GM12891 (cell line): ENCODE measurements at regions not wholly inside any gene's neighbourhood (a gene's known extent, or its start where the extent isn't known, plus 50 kb on each side); places are given as distances from the start of the nearest gene placed in this dataset.

Source experiments
- POLR2A ChIP-seq: IDR thresholded peaks from 2 replicates; pipeline ENCODE4 v1.6.1; 2011; ENCODE audit warnings: low read depth, low read length, control low read depth
- POLR2AphosphoS5 ChIP-seq: IDR thresholded peaks from 2 replicates; pipeline ENCODE4 v1.6.1; 2011; ENCODE audit warnings: low read depth, low read length, control low read depth
- SPI1 ChIP-seq: IDR thresholded peaks from 2 replicates; pipeline ENCODE4 v1.6.1; 2011; ENCODE audit warnings: low read depth, low read length, control low read depth
- TAF1 ChIP-seq: IDR thresholded peaks from 2 replicates; pipeline ENCODE4 v1.6.1; 2011; ENCODE audit warnings: low read depth, low read length, control low read depth

DNA sequence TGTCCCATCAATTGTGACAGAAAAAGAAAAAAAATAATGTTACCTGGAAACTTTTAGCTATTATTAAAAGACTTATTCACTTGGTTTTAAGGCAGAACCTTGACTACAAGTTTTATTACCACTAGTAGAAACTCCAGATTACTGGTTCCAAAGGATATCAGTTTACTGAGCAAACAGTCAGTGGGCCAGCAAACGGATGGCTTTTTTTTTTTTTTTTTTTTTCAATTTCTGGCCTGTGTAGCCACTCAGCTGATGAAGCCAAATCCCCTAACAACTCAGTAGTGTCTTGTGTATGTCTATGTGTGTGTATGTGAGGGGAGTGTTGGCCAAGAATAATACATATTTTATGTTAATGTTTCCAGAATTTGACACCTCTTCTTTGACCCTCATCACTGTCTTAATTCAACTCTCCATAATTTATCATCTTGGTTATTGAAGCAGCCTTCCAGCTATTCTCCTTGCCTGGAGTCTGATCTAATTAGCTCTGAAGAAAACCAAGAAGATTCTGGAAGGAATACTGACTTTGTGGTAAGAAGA lies 724.9 kb downstream of the NSUN3 start:
- no peak for TF ChIP-seq TAF1
- no peak for TF ChIP-seq POLR2A
- no peak for TF ChIP-seq POLR2AphosphoS5
- no peak for TF ChIP-seq SPI1
